Neural cell (in vitro differentiated cells): ENCODE measurements at regions not wholly inside any gene's neighbourhood (a gene's known extent, or its start where the extent isn't known, plus 50 kb on each side); places are given as distances from the start of the nearest gene placed in this dataset.

ENCODE experiments used
- EZH2 ChIP-seq: fragments of 200-600, 300-800 bp; shearing (Covaris generic), sonication (generic); IDR thresholded peaks from 2 replicates; pipeline ENCODE4 v1.6.1; 2014; ENCODE audit warnings: antibody characterized with exemption, low read length, borderline replicate concordance, mild to moderate bottlenecking; ENCODE audit not compliant: insufficient read depth, poor library complexity, severe bottlenecking
- POLR2AphosphoS5 ChIP-seq: IDR thresholded peaks from 2 replicates; pipeline ENCODE4 v1.6.1; 2012
- RAD21 ChIP-seq: fragments of 450-650 bp; conservative IDR thresholded peaks from 2 replicates; pipeline ENCODE4 v1.6.1; 2014; ENCODE audit warnings: antibody characterized with exemption, mild to moderate bottlenecking, moderate library complexity
- SMC3 ChIP-seq: fragments of 450-650 bp; conservative IDR thresholded peaks from 2 replicates; pipeline ENCODE4 v1.6.1; 2014; ENCODE audit warnings: antibody characterized with exemption, mild to moderate bottlenecking, moderate library complexity; ENCODE audit not compliant: poor library complexity
- TF ChIP-seq, protein P1 (sequence below): fragments of 450-650 bp; IDR thresholded peaks from 2 replicates; pipeline ENCODE4 v1.5.1; 2014; ENCODE audit warnings: antibody characterized with exemption, mild to moderate bottlenecking, moderate library complexity; ENCODE audit not compliant: poor library complexity, severe bottlenecking
- TF ChIP-seq, protein P2 (sequence below): IDR thresholded peaks from 2 replicates; pipeline ENCODE4 v1.6.1; 2012; ENCODE audit warnings: borderline replicate concordance

- TF ChIP-seq, protein P1, sequence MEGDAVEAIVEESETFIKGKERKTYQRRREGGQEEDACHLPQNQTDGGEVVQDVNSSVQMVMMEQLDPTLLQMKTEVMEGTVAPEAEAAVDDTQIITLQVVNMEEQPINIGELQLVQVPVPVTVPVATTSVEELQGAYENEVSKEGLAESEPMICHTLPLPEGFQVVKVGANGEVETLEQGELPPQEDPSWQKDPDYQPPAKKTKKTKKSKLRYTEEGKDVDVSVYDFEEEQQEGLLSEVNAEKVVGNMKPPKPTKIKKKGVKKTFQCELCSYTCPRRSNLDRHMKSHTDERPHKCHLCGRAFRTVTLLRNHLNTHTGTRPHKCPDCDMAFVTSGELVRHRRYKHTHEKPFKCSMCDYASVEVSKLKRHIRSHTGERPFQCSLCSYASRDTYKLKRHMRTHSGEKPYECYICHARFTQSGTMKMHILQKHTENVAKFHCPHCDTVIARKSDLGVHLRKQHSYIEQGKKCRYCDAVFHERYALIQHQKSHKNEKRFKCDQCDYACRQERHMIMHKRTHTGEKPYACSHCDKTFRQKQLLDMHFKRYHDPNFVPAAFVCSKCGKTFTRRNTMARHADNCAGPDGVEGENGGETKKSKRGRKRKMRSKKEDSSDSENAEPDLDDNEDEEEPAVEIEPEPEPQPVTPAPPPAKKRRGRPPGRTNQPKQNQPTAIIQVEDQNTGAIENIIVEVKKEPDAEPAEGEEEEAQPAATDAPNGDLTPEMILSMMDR, result no peak
- TF ChIP-seq RAD21 (no peak), SMC3 (no peak), EZH2 (no peak), POLR2AphosphoS5 (no peak)
- TF ChIP-seq, protein P2, sequence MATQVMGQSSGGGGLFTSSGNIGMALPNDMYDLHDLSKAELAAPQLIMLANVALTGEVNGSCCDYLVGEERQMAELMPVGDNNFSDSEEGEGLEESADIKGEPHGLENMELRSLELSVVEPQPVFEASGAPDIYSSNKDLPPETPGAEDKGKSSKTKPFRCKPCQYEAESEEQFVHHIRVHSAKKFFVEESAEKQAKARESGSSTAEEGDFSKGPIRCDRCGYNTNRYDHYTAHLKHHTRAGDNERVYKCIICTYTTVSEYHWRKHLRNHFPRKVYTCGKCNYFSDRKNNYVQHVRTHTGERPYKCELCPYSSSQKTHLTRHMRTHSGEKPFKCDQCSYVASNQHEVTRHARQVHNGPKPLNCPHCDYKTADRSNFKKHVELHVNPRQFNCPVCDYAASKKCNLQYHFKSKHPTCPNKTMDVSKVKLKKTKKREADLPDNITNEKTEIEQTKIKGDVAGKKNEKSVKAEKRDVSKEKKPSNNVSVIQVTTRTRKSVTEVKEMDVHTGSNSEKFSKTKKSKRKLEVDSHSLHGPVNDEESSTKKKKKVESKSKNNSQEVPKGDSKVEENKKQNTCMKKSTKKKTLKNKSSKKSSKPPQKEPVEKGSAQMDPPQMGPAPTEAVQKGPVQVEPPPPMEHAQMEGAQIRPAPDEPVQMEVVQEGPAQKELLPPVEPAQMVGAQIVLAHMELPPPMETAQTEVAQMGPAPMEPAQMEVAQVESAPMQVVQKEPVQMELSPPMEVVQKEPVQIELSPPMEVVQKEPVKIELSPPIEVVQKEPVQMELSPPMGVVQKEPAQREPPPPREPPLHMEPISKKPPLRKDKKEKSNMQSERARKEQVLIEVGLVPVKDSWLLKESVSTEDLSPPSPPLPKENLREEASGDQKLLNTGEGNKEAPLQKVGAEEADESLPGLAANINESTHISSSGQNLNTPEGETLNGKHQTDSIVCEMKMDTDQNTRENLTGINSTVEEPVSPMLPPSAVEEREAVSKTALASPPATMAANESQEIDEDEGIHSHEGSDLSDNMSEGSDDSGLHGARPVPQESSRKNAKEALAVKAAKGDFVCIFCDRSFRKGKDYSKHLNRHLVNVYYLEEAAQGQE, result no peak
Measured at GRCh38 chr4:125179727-125180126, 135.0 kb upstream of the FAT4 start.
